Activated T-cell treated with anti-CD3 and anti-CD28 coated beads, Interleukin-2, amount 50 U/mL, for 4 hours (primary cell): ENCODE measurements at regions not wholly inside any gene's neighbourhood (a gene's known extent, or its start where the extent isn't known, plus 50 kb on each side); places are given as distances from the start of the nearest gene placed in this dataset.
"Not testable (repeated sequence)": the region's sequence is repeated elsewhere in the genome, so short reads cannot be mapped to it uniquely, and the experiment has no call there.

Source experiments
- ATAC-seq, 2 donors: fragments of 200-7000 bp; cut with Tn5 transposase; one replicate each; pipeline ENCODE4 v1.10.0; 2021
- DNase-seq: peaks from one replicate; pipeline ENCODE4 v3.0.0-alpha.2; 2020
- H3K27me3 Mint-ChIP-seq: one replicate; pipeline ENCODE4 v1.8.0; 2021; ENCODE audit warnings: low read depth, mixed read lengths
- H3K36me3 Mint-ChIP-seq: one replicate; pipeline ENCODE4 v1.8.0; 2022; ENCODE audit warnings: mixed read lengths; ENCODE audit not compliant: insufficient read depth
- H3K4me1 Mint-ChIP-seq: one replicate; pipeline ENCODE4 v1.8.0; 2021; ENCODE audit warnings: low read depth, mixed read lengths
- H3K4me3 Mint-ChIP-seq: one replicate; pipeline ENCODE4 v1.8.0; 2021; ENCODE audit warnings: mild to moderate bottlenecking, moderate library complexity, mixed read lengths
- H3K9me3 Mint-ChIP-seq: one replicate; pipeline ENCODE4 v1.8.0; 2021; ENCODE audit warnings: mixed read lengths

- DNase-seq = no peak
- H3K36me3 Mint-ChIP-seq = peaks cover 2% of the 10 kb centered on the region
- H3K27me3 Mint-ChIP-seq = no peaks in the 10 kb centered on the region
- H3K4me3 Mint-ChIP-seq = no peak overlapping the region
- no peaks in the 10 kb centered on the region for H3K4me1 Mint-ChIP-seq
- H3K9me3 Mint-ChIP-seq = no peaks in the 10 kb centered on the region
- ATAC-seq = peak in 1 of 2 donors; percentile 38
Observed at GRCh38 chr6:166852451-166852975, 103.8 kb downstream of the RNASET2 start.

- Mint-ChIP-seq H3K36me3 (peaks cover 2% of the 10 kb centered on the region), H3K9me3 (no peaks in the 10 kb centered on the region), H3K27me3 (no peaks in the 10 kb centered on the region), H3K4me1 (no peaks in the 10 kb centered on the region), H3K4me3 (no peak overlapping the region)
- ATAC-seq (no peak), DNase-seq (no peak)
Observed at GRCh38 chr6:166851911-166852310, 104.4 kb downstream of the RNASET2 start.

DNA sequence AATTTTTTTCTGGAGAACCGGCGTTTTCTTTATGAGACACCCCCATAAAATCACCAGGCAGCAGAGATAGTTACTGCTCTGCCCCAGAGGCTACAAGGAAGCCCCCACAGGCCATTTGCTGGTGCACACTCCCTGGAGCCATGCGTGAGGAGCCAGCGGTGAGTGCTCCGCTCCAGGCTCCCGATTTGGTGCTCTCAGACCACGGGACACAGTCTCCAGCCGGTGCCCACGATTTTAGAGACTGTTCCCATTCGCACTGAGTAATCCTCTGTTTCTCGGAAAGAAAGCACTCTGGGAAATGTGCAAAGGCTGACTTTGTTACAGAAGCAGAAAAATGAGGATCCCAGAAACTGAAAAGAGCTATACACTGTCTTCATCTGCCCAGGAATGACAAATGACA is 104.9 kb downstream of the RNASET2 start:
- no peaks in the 10 kb centered on the region for H3K27me3 Mint-ChIP-seq
- no peak overlapping the region for H3K4me3 Mint-ChIP-seq
- H3K4me1 Mint-ChIP-seq = no peaks in the 10 kb centered on the region
- H3K36me3 Mint-ChIP-seq = peaks cover 2% of the 10 kb centered on the region
- DNase-seq = no peak
- peaks cover 3% of the 10 kb centered on the region for H3K9me3 Mint-ChIP-seq
- no peak for ATAC-seq

DNA sequence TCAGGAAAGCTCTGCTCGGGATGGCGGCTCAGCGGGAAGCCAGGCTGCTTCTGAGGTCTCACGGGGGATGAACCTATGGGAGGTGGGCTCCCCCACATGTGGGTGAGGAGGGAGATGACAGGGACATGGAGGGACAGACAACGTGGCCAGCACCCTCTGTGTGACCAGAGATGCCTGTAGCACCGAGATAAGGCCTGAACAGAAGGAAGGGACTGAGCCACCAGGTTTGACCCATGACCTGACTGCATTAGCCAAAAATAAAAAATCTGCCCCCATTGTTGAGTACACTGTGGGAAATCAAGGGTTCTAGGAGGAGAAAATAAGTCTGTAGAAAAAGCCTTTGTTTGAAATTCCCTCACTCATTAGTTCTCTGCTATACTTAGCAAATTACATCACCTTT is 105.7 kb downstream of the RNASET2 start:
- Mint-ChIP-seq H3K4me1 (no peaks in the 10 kb centered on the region), H3K4me3 (no peak overlapping the region), H3K36me3 (peaks cover 3% of the 10 kb centered on the region), H3K9me3 (peaks cover 10% of the 10 kb centered on the region), H3K27me3 (no peaks in the 10 kb centered on the region)
- ATAC-seq = no peak
- no peak for DNase-seq

- no peak overlapping the region for H3K4me3 Mint-ChIP-seq
- peaks cover 4% of the 10 kb centered on the region for H3K36me3 Mint-ChIP-seq
- peaks cover 10% of the 10 kb centered on the region for H3K9me3 Mint-ChIP-seq
- DNase-seq = no peak
- no peaks in the 10 kb centered on the region for H3K4me1 Mint-ChIP-seq
- no peaks in the 10 kb centered on the region for H3K27me3 Mint-ChIP-seq
- ATAC-seq = no peak
Observed at GRCh38 chr6:166849749-166850183, 106.6 kb downstream of the RNASET2 start.

- Mint-ChIP-seq H3K4me1 (no peaks in the 10 kb centered on the region), H3K4me3 (no peak overlapping the region), H3K9me3 (peaks cover 10% of the 10 kb centered on the region), H3K27me3 (no peaks in the 10 kb centered on the region), H3K36me3 (peaks cover 4% of the 10 kb centered on the region)
- no peak for DNase-seq
- no peak for ATAC-seq
Observed at GRCh38 chr6:166848979-166849748, 107.2 kb downstream of the RNASET2 start.

DNA sequence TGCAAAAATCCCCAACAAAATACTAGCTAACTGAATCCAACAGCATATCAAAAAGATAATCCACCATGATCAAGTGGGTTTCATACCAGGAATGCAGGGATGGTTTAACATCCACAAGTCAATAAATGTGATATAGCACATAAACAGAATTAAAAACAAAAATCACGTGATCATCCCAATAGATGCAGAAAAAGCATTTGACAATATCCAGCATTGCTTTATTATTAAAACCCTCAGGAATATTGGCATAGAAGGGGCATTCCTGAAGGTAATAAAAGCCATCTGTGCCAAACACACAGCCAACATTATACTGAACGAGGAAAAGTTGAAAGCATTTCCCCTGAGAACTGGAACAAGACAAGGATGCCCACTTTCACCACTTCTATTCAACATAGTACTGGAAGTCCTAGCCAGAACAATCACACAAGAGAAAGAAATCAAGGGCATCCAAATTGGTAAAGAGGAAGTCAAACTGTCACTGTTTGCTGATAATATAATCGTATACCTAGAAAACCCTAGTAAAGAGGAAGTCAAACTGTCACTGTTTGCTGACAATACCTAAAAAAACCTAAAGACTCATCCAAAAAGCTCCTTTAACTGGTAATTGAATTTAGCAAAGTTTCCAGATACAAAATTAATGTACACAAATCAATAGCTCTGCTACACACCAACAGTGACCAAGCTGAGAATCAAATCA is 109.8 kb downstream of the RNASET2 start:
- H3K4me1 Mint-ChIP-seq, H3K27me3 Mint-ChIP-seq, H3K36me3 Mint-ChIP-seq, DNase-seq, ATAC-seq, H3K4me3 Mint-ChIP-seq: not testable (repeated sequence)
- H3K9me3 Mint-ChIP-seq = peaks cover 10% of the 10 kb centered on the region

- no peaks in the 10 kb centered on the region for H3K27me3 Mint-ChIP-seq
- H3K36me3 Mint-ChIP-seq = peaks cover 6% of the 10 kb centered on the region
- H3K9me3 Mint-ChIP-seq = peaks cover 10% of the 10 kb centered on the region
- H3K4me1 Mint-ChIP-seq = no peaks in the 10 kb centered on the region
- DNase-seq (no peak), ATAC-seq (no peak)
- no peak overlapping the region for H3K4me3 Mint-ChIP-seq
Observed at GRCh38 chr6:166842607-166843006, 113.7 kb downstream of the RNASET2 start.

GRCh38 chr6:166841216-166841615 is 115.1 kb downstream of the RNASET2 start:
- ATAC-seq = no peak
- H3K9me3 Mint-ChIP-seq = peaks cover 5% of the 10 kb centered on the region

DNA sequence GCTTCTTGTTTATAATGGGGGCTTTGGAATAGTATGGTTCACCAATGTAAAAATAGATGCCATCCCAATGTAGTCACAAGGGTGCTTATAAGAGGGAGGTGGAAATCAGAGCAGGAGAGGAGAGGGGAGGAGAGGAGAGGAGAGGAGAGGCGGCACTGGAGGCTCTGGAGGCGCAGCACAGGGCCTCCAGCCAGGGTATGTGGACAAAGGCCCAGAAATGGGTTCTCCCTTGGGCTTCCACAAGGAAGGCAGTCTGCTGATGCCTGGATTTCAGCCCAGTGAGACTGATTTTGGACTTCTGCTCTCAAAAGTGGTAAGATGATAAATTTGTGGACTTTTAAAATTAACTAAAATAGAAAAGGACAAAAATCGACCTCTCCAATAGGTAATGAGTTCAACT is 116.8 kb downstream of the RNASET2 start:
- Mint-ChIP-seq H3K36me3 (peaks cover 3% of the 10 kb centered on the region), H3K27me3 (no peaks in the 10 kb centered on the region), H3K4me3 (no peak overlapping the region), H3K9me3 (no peaks in the 10 kb centered on the region), H3K4me1 (no peaks in the 10 kb centered on the region)
- ATAC-seq = no peak
- no peak for DNase-seq

More at GRCh38 chr6:166841216-166841615, 115.1 kb downstream of the RNASET2 start:
- Mint-ChIP-seq H3K4me3 (no peak overlapping the region), H3K27me3 (no peaks in the 10 kb centered on the region), H3K36me3 (peaks cover 6% of the 10 kb centered on the region), H3K4me1 (no peaks in the 10 kb centered on the region)
- DNase-seq = no peak

DNA sequence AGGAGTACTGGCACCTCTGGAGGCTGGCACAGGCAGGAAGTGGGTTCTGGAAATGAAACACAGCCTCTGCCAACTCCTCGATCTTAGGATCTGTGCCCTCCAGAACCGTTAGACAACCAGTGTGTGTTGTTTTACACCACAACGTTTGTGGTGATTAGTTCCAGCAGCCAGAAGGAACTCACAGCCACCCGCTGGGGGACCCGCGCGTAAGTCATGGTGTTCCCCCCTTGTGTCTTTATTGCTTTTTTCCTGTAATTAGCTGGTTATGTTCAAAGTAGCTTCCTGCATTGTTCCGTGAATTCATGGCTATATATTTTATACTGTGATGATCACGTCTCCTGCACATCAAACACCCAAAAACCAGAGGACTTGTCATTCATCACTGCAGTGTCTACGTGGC is 117.4 kb downstream of the RNASET2 start:
- H3K4me1 Mint-ChIP-seq = no peaks in the 10 kb centered on the region
- no peaks in the 10 kb centered on the region for H3K9me3 Mint-ChIP-seq
- DNase-seq (no peak), ATAC-seq (no peak)
- peaks cover 3% of the 10 kb centered on the region for H3K36me3 Mint-ChIP-seq
- no peak overlapping the region for H3K4me3 Mint-ChIP-seq
- no peaks in the 10 kb centered on the region for H3K27me3 Mint-ChIP-seq

GRCh38 chr6:166836785-166837718 is 119.3 kb downstream of the RNASET2 start:
- ATAC-seq (no peak), DNase-seq (no peak)
- Mint-ChIP-seq H3K9me3 (no peaks in the 10 kb centered on the region), H3K4me3 (no peak overlapping the region), H3K36me3 (peaks cover 3% of the 10 kb centered on the region), H3K27me3 (no peaks in the 10 kb centered on the region), H3K4me1 (no peaks in the 10 kb centered on the region)

DNA sequence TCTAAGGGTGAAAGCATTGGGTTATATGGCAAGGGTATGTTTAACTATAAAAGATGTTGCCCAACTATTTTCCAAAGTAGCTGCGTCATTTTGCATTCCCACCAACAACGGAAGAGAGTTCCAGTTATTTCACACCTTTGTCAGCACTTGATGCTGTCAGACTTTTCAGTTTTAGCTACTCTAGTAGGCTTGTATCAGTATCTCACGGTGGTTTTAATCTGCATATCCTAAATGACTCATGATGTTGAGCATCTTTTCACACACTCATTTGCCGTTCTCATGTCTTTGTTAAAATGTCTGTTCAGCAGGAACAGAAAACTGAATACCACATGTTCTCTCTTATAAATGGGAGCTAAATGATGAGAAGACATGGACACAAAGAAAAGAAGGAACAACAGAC is 122.3 kb downstream of the RNASET2 start:
- no peaks in the 10 kb centered on the region for H3K27me3 Mint-ChIP-seq
- no peak overlapping the region for H3K4me3 Mint-ChIP-seq
- no peaks in the 10 kb centered on the region for H3K9me3 Mint-ChIP-seq
- DNase-seq = no peak
- no peaks in the 10 kb centered on the region for H3K36me3 Mint-ChIP-seq
- H3K4me1 Mint-ChIP-seq = peaks cover 2% of the 10 kb centered on the region
- ATAC-seq = peak; percentile 51 to 76

GRCh38 chr6:166830891-166831363 is 125.4 kb downstream of the RNASET2 start:
- no peaks in the 10 kb centered on the region for H3K9me3 Mint-ChIP-seq
- H3K4me3 Mint-ChIP-seq = no peak overlapping the region
- H3K36me3 Mint-ChIP-seq = peaks cover 3% of the 10 kb centered on the region
- no peak for DNase-seq
- H3K4me1 Mint-ChIP-seq = peaks cover 2% of the 10 kb centered on the region
- ATAC-seq = no peak
- no peaks in the 10 kb centered on the region for H3K27me3 Mint-ChIP-seq
